Adrenal gland (tissue), 9 donors: ENCODE measurements at regions not wholly inside any gene's neighbourhood (a gene's known extent, or its start where the extent isn't known, plus 50 kb on each side); places are given as distances from the start of the nearest gene placed in this dataset.

Experiments
- DNase-seq, 7 donors: peaks; one replicate each; pipeline ENCODE4 v3.0.0-alpha.2; 2019 to 2020
- H3K27ac ChIP-seq, 5 donors: fragments of 200-600 bp; sonication (generic) in 4 of 5; 1 replicate in 3 of 5; 2 replicates in 2 of 5; pipeline versions ENCODE4 v1.5.1 to v1.8.0; 2016 to 2020; ENCODE audit warnings: mild to moderate bottlenecking in 1 of 5
- H3K27me3 ChIP-seq: fragments of 200-600 bp; 2 replicates; pipeline ENCODE4 v1.8.0; 2021
- H3K36me3 ChIP-seq, 2 donors: fragments of 200-600 bp; replicated peaks in 1 of 2; 1 replicate in 1 of 2; 2 replicates in 1 of 2; pipeline versions ENCODE4 v1.5.1 to v1.8.0; 2018 to 2022
- H3K4me1 ChIP-seq, 2 donors: fragments of 200-600 bp; replicated peaks in 1 of 2; 1 replicate in 1 of 2; 2 replicates in 1 of 2; pipeline versions ENCODE4 v1.5.1 to v1.8.0; 2018 to 2021
- H3K4me3 ChIP-seq, 4 donors: fragments of 200-600 bp; sonication (generic) in 3 of 4; one replicate each; pipeline ENCODE4 v1.5.1; 2016 to 2018
- H3K9me3 ChIP-seq, 3 donors: fragments of 200-600 bp; sonication (generic) in 1 of 3; replicated peaks in 1 of 3; 1 replicate in 2 of 3; 2 replicates in 1 of 3; pipeline versions ENCODE4 v1.5.1 to v1.8.0; 2016 to 2021
- POLR2A ChIP-seq, 2 donors: fragments of 450-650 bp; IDR thresholded peaks; one replicate each; pipeline ENCODE4 v1.6.1; 2017; ENCODE audit warnings: antibody characterized with exemption in 2 of 2, mild to moderate bottlenecking in 2 of 2, moderate library complexity in 1 of 2
- WGBS, 4 donors: extraction: QIAGEN DNeasy Blood & Tissue Kit in 2 of 4; methylation state at CpG; one replicate each; pipeline versions ENCODE4 v1.1.5 to v1.1.7; 2013 to 2017; 5-methylcytosine and 5-hydroxymethylcytosine counted together
- intact Hi-C, 2 donors: fragments of 100-400 bp; cut with DNase I; formaldehyde crosslinking; loops; one replicate each; pipeline versions ENCODE4 v1.14.1 to v1.15.0; 2022 to 2023
- TF ChIP-seq, protein P1 (sequence below), 6 experiments: fragments of 450-650 bp in 4 of 6; fragments of 200-600 bp in 2 of 6; sonication (generic) in 1 of 6; IDR thresholded peaks; 1 replicate in 5 of 6; 2 replicates in 1 of 6; pipeline versions ENCODE4 v1.5.1 to v1.8.0; 2016 to 2021; ENCODE audit warnings: antibody characterized with exemption in 6 of 6, mild to moderate bottlenecking in 2 of 6, moderate library complexity in 1 of 6
- donor health status: healthy with polysubstance abuse.
- donor health status: Bipolar disorder and iron deficiency.
- donor health status: DM: yes; HTN: yes; CAD: no.
- donor health status: DM: no; HTN: no; CAD: no.
- donor health status: DM: no; HTN: no; CAD: no.

DNA sequence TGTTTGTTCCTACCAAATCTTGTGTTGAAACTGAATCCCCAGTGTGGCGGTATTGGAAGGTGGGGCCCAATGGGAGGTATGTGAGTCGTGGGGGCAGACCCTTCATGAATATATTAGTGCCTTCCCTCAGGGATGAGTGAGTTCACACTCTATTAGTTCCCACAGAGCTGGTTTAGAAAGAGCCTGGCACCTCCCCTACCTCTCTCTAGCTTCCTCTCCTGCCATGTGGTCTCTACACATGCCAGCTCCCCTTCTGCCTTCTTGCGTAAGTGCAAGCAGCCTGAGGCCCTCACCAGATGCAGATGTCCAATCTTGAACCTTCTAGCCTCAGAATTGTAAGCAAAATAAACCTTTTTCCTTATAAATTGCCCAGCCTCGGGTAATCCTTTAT, 105.8 kb downstream of the SPTSSA start:
- H3K4me3 ChIP-seq: no peak overlapping the region
- H3K36me3 ChIP-seq: no peaks in the 10 kb centered on the region
- no peaks in the 10 kb centered on the region for H3K27me3 ChIP-seq
- DNase-seq: no peak
- TF ChIP-seq, protein P1, sequence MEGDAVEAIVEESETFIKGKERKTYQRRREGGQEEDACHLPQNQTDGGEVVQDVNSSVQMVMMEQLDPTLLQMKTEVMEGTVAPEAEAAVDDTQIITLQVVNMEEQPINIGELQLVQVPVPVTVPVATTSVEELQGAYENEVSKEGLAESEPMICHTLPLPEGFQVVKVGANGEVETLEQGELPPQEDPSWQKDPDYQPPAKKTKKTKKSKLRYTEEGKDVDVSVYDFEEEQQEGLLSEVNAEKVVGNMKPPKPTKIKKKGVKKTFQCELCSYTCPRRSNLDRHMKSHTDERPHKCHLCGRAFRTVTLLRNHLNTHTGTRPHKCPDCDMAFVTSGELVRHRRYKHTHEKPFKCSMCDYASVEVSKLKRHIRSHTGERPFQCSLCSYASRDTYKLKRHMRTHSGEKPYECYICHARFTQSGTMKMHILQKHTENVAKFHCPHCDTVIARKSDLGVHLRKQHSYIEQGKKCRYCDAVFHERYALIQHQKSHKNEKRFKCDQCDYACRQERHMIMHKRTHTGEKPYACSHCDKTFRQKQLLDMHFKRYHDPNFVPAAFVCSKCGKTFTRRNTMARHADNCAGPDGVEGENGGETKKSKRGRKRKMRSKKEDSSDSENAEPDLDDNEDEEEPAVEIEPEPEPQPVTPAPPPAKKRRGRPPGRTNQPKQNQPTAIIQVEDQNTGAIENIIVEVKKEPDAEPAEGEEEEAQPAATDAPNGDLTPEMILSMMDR (IDR thresholded peaks at IDR 0.05): no peak
- TF ChIP-seq POLR2A (IDR thresholded peaks at IDR 0.05): no peak
- no peaks in the 10 kb centered on the region for H3K9me3 ChIP-seq
- peaks cover 0 to 17% of the 10 kb centered on the region in 2 donors for H3K4me1 ChIP-seq
- H3K27ac ChIP-seq: peak overlapping the region in 2 of 5 donors; percentile 20 to 73
- WGBS, 4 donors: 82 to 90% (median 85%) methylated on average over 4 of the region's 4 CpGs
- intact Hi-C loops: no loop called here

DNA sequence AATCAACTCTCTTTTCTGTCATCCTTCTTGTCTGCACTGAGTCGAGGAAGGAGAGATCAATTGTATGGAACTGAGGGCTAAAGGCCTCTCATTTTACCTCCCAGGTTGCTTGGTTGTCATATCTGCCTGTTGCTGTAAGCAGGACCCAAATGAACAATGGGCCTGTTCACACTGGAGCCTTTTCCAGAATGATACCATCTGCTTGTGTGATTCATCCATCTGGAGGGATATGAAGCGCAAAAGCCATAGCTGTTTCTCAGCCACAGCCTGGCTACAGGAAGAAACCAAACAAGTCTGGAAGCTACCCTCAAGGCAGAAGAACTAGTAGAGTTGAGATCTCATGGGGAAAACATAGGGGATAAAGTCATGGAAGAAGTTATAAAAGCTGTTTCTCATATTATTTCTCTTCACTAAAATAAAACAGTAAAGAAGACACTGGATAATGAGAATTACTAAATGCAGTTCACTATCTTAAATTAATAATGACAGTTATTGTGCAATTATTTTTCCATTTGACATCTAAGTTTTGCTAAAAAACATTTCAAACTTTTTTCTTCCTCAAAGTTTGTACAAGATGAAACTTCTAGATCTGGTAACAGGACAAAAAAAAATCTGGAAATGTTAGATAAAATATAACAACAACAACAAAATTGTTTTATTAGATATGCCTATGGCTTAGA, 106.3 kb downstream of the SPTSSA start:
- intact Hi-C loops: no loop called here
- WGBS, 4 donors: 61 to 79% (median 70%) methylated on average over 2 of the region's 2 CpGs

DNA sequence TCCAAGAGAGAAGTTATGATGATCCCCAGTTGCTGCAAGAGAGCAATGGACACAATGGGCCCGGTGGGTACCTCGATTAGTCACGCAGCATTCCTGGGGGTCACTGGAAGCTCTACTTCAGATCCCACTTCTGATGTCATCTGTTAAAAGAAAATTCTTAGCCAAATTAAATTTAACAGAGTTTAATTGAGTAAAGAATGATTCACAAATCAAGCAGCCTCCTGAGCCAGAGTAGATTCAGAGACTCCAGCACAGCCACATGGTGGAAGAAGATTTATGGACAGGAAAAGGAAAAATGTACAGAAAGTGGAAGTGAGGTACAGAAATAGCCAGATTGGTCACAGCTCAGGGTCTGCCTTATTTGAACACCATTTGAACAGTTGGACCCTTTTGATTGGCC, 107.5 kb downstream of the SPTSSA start:
- no peaks in the 10 kb centered on the region for H3K36me3 ChIP-seq
- TF ChIP-seq POLR2A (IDR thresholded peaks at IDR 0.05): no peak
- TF ChIP-seq, protein P1 (IDR thresholded peaks at IDR 0.05): no peak
- H3K4me3 ChIP-seq: no peak overlapping the region
- no peaks in the 10 kb centered on the region for H3K27me3 ChIP-seq
- DNase-seq: no peak
- intact Hi-C loops: no loop called here
- no peaks in the 10 kb centered on the region for H3K9me3 ChIP-seq
- H3K27ac ChIP-seq: peak overlapping the region in 2 of 5 donors; percentile 25 to 73
- H3K4me1 ChIP-seq: peaks cover 0 to 13% of the 10 kb centered on the region in 2 donors
- 82 to 94% (median 88%) methylated on average over 3 of the region's 3 CpGs for WGBS, 4 donors

More for the DNA sequence above, 106.3 kb downstream of the SPTSSA start:
- Histone ChIP-seq H3K27ac (peak overlapping the region in 2 of 5 donors; percentile 47 to 73), H3K4me1 (peaks cover 0 to 13% of the 10 kb centered on the region in 2 donors), H3K27me3 (no peaks in the 10 kb centered on the region), H3K4me3 (no peak overlapping the region), H3K9me3 (no peaks in the 10 kb centered on the region), H3K36me3 (no peaks in the 10 kb centered on the region)
- TF ChIP-seq, protein P1 (IDR thresholded peaks at IDR 0.05): no peak
- no peak for TF ChIP-seq POLR2A (IDR thresholded peaks at IDR 0.05)
- DNase-seq: peak in 6 of 7 donors; percentile 30 to 70 (median 48)

DNA sequence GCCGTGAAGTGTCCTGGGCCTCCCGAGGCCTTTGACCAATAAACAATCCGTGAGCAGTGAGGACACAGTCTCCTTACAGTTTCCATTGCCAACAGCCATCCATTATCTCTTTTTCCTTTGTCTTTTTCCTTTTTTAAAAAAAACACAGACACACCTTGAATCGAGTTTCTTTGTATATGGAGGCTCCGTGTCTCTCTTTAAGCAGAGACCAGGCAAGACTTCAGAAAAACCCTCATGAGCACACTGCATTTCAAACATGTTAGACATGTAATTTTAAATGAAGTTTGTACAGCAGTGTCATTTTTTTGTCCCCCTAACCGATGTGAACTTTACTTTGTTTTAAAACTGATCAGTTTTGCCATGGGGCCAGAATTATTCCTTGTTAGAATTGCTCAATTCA, 111.1 kb downstream of the SPTSSA start:
- TF ChIP-seq, protein P1 (IDR thresholded peaks at IDR 0.05): no peak
- TF ChIP-seq POLR2A (IDR thresholded peaks at IDR 0.05): no peak
- H3K4me1 ChIP-seq: peaks cover 0 to 11% of the 10 kb centered on the region in 2 donors
- peak in 2 of 7 donors; percentile 33 to 39 for DNase-seq
- intact Hi-C loops: no loop called here
- H3K4me3 ChIP-seq: no peak overlapping the region
- WGBS, 4 donors: 77 to 91% (median 80%) methylated on average over 6 of the region's 6 CpGs
- H3K27ac ChIP-seq: no peak overlapping the region
- H3K27me3 ChIP-seq: no peaks in the 10 kb centered on the region
- no peaks in the 10 kb centered on the region for H3K9me3 ChIP-seq
- H3K36me3 ChIP-seq: no peaks in the 10 kb centered on the region
